ENCODE measurements at regions not wholly inside any gene's neighbourhood (a gene's known extent, or its start where the extent isn't known, plus 50 kb on each side); places are given as distances from the start of the nearest gene placed in this dataset.

GRCh38 chr5:30446456-30446855, 747.0 kb upstream of the CDH6 start:
- H3K79me2 ChIP-seq (ENCODE audit: insufficient read depth), result no peaks in the 10 kb centered on the region
- TF ChIP-seq SIN3A (IDR thresholded peaks at IDR 0.05; ENCODE audit: borderline replicate concordance, low read depth, low read length), result no peak
- TF ChIP-seq NFIC (IDR thresholded peaks at IDR 0.05; ENCODE audit: borderline replicate concordance), result no peak
- TF ChIP-seq IRF3 (IDR thresholded peaks at IDR 0.05; ENCODE audit: low read depth, low read length), result no peak
- no peak for TF ChIP-seq FOXM1 (IDR thresholded peaks at IDR 0.05; ENCODE audit: low read depth)
- no peak for TF ChIP-seq POLR2AphosphoS5 (IDR thresholded peaks at IDR 0.05; ENCODE audit: low read depth, low read length)
- TF ChIP-seq MXI1 (IDR thresholded peaks at IDR 0.05; ENCODE audit: low read depth, low read length), result no peak
- TF ChIP-seq FOXJ3 (CRISPR knock-in tag; IDR thresholded peaks at IDR 0.05), result no peak
- no peak for TF ChIP-seq RCOR1 (IDR thresholded peaks at IDR 0.05; ENCODE audit: low read length)
- TF ChIP-seq REST (IDR thresholded peaks at IDR 0.05; ENCODE audit: low read depth, low read length), result no peak
- no peak for TF ChIP-seq TEAD4 (IDR thresholded peaks at IDR 0.05; ENCODE audit: borderline replicate concordance, insufficient read depth)
- TF ChIP-seq JUND (IDR thresholded peaks at IDR 0.05), result no peak
- TF ChIP-seq MEF2A (IDR thresholded peaks at IDR 0.05; ENCODE audit: borderline replicate concordance, low read depth), result no peak
- TF ChIP-seq ELF1 (IDR thresholded peaks at IDR 0.05), result no peak
- TF ChIP-seq NRF1 (IDR thresholded peaks at IDR 0.05; ENCODE audit: low read depth, low read length), result no peak
- TF ChIP-seq USF1 (IDR thresholded peaks at IDR 0.05; ENCODE audit: borderline replicate concordance, low read depth), result no peak
- TF ChIP-seq FOSL2 (IDR thresholded peaks at IDR 0.05; ENCODE audit: borderline replicate concordance, low read depth), result no peak
- TF ChIP-seq, protein P1, sequence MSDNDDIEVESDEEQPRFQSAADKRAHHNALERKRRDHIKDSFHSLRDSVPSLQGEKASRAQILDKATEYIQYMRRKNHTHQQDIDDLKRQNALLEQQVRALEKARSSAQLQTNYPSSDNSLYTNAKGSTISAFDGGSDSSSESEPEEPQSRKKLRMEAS (IDR thresholded peaks at IDR 0.05; ENCODE audit: low read depth), result no peak
- H3K4me2 ChIP-seq, result no peak overlapping the region
- H2AFZ ChIP-seq (ENCODE audit: low read depth), result no peak overlapping the region
- ChIA-PET POLR2A (no interaction called here), CTCF (interaction anchor here (0.6 kb wide), 1 partner anchor 58 kb away, joined by 3 read pairs; no protein-coding TSS in a partner anchor)
- 15% methylated on average over 1 of the region's 1 CpG for WGBS (ENCODE audit: low lambda C conversion rate)
- no peaks in the 10 kb centered on the region for H4K20me1 ChIP-seq (ENCODE audit: insufficient read depth)
- no peak overlapping the region for H3K4me3 ChIP-seq (ENCODE audit: low read depth in 2 of 2, low read length in 1 of 2)
- no peaks in the 10 kb centered on the region for H3K9me3 ChIP-seq
- H3K27me3 ChIP-seq (ENCODE audit: insufficient read depth), result no peaks in the 10 kb centered on the region
- no peak for DNase-seq
- no peaks in the 10 kb centered on the region for H3K4me1 ChIP-seq (ENCODE audit: control insufficient read depth in 1 of 2, insufficient read depth in 2 of 2, low read depth in 1 of 2, low read length in 1 of 2)
- H3K9ac ChIP-seq, result no peak overlapping the region
- no peak overlapping the region for H3K27ac ChIP-seq (ENCODE audit: low read depth in 2 of 2, low read length in 1 of 2)
- H3F3A ChIP-seq (replicated peaks; ENCODE audit: insufficient read depth), result no peaks in the 10 kb centered on the region
- no peaks in the 10 kb centered on the region for H3K9me2 ChIP-seq
- no peaks in the 10 kb centered on the region for H3K36me3 ChIP-seq (replicated peaks in 1 of 2; ENCODE audit: control insufficient read depth in 1 of 2, insufficient read depth in 2 of 2, low read length in 1 of 2)

Data from SK-N-SH (cell line).